ENCODE measurements at regions not wholly inside any gene's neighbourhood (a gene's known extent, or its start where the extent isn't known, plus 50 kb on each side); places are given as distances from the start of the nearest gene placed in this dataset.

GRCh38 chr11:32508780-32509179 lies 73.4 kb upstream of the WT1 start:
- H3K4me2 ChIP-seq (ENCODE audit: low read depth, low read length) = no peak overlapping the region
- no peak overlapping the region for H3K27ac ChIP-seq (ENCODE audit: low read length)
- H3K9ac ChIP-seq (ENCODE audit: low read length) = no peak overlapping the region
- no peaks in the 10 kb centered on the region for H3K27me3 ChIP-seq (replicated peaks; ENCODE audit: insufficient read depth, low read length)
- H3K79me2 ChIP-seq (ENCODE audit: low read length) = no peaks in the 10 kb centered on the region
- no peaks in the 10 kb centered on the region for H3F3A ChIP-seq (ENCODE audit: insufficient read depth, low read length)
- H3K9me2 ChIP-seq (replicated peaks; ENCODE audit: insufficient read depth, low read length) = no peaks in the 10 kb centered on the region
- H3K4me3 ChIP-seq (ENCODE audit: low read length) = no peak overlapping the region
- no peaks in the 10 kb centered on the region for H3K4me1 ChIP-seq (ENCODE audit: low read length)
- TF ChIP-seq EZH2phosphoT487 (IDR thresholded peaks at IDR 0.05; ENCODE audit: low read length) (no peak), CTCF (IDR thresholded peaks at IDR 0.05; ENCODE audit: low read length) (no peak), EZH2 (optimal IDR thresholded peaks at IDR 0.05; ENCODE audit: low read depth, low read length) (no peak)
- no peak for DNase-seq
- no peak overlapping the region for H2AFZ ChIP-seq (ENCODE audit: low read length)
- no peaks in the 10 kb centered on the region for H3K9me3 ChIP-seq (replicated peaks; ENCODE audit: insufficient read depth, low read length)
- no peaks in the 10 kb centered on the region for H3K36me3 ChIP-seq (replicated peaks; ENCODE audit: insufficient read depth, low read length)
- H4K20me1 ChIP-seq (ENCODE audit: insufficient read depth, low read length) = no peaks in the 10 kb centered on the region

- Histone ChIP-seq H3K36me3 (replicated peaks; ENCODE audit: insufficient read depth, low read length) (no peaks in the 10 kb centered on the region), H3K4me3 (ENCODE audit: low read length) (no peak overlapping the region), H3K9me3 (replicated peaks; ENCODE audit: insufficient read depth, low read length) (no peaks in the 10 kb centered on the region), H2AFZ (ENCODE audit: low read length) (no peak overlapping the region), H3K27me3 (replicated peaks; ENCODE audit: insufficient read depth, low read length) (no peaks in the 10 kb centered on the region), H3K79me2 (ENCODE audit: low read length) (no peaks in the 10 kb centered on the region), H3K4me1 (ENCODE audit: low read length) (no peaks in the 10 kb centered on the region), H3K4me2 (ENCODE audit: low read depth, low read length) (no peak overlapping the region), H3K27ac (ENCODE audit: low read length) (no peak overlapping the region), H4K20me1 (ENCODE audit: insufficient read depth, low read length) (no peaks in the 10 kb centered on the region), H3K9ac (ENCODE audit: low read length) (no peak overlapping the region), H3F3A (ENCODE audit: insufficient read depth, low read length) (no peaks in the 10 kb centered on the region), H3K9me2 (replicated peaks; ENCODE audit: insufficient read depth, low read length) (no peaks in the 10 kb centered on the region)
- DNase-seq = no peak
- TF ChIP-seq EZH2 (optimal IDR thresholded peaks at IDR 0.05; ENCODE audit: low read depth, low read length) (no peak), EZH2phosphoT487 (IDR thresholded peaks at IDR 0.05; ENCODE audit: low read length) (no peak), CTCF (IDR thresholded peaks at IDR 0.05; ENCODE audit: low read length) (no peak)
These were observed 64.7 kb upstream of the WT1 start for GRCh38 chr11:32500001-32500400.

DNA sequence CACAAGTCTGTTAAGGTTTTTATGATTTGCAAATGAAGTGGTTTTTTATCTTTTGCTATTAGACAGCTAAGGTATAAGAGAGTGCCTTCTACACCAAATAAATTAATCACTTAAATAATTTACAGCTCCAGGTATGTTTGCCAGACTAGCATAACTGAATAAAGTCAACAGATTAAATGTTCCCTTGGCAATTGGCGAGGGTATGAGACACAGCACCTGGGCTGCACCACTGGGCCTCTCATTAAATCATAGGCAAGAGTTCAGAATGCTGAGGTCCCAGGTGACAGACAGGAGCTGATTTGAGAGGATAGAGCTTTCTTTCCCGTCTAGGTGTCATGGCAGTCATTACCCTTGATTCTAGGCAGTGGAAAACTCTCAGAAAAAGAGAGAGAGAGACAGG lies 62.6 kb upstream of the WT1 start:
- no peaks in the 10 kb centered on the region for H3K79me2 ChIP-seq (ENCODE audit: low read length)
- H3K4me1 ChIP-seq (ENCODE audit: low read length) = no peaks in the 10 kb centered on the region
- no peaks in the 10 kb centered on the region for H3F3A ChIP-seq (ENCODE audit: insufficient read depth, low read length)
- no peaks in the 10 kb centered on the region for H3K27me3 ChIP-seq (replicated peaks; ENCODE audit: insufficient read depth, low read length)
- no peak overlapping the region for H3K4me3 ChIP-seq (ENCODE audit: low read length)
- no peak overlapping the region for H3K4me2 ChIP-seq (ENCODE audit: low read depth, low read length)
- no peaks in the 10 kb centered on the region for H3K36me3 ChIP-seq (replicated peaks; ENCODE audit: insufficient read depth, low read length)
- DNase-seq = no peak
- no peak overlapping the region for H3K27ac ChIP-seq (ENCODE audit: low read length)
- no peak overlapping the region for H3K9ac ChIP-seq (ENCODE audit: low read length)
- no peak overlapping the region for H2AFZ ChIP-seq (ENCODE audit: low read length)
- no peaks in the 10 kb centered on the region for H3K9me2 ChIP-seq (replicated peaks; ENCODE audit: insufficient read depth, low read length)
- TF ChIP-seq EZH2phosphoT487 (IDR thresholded peaks at IDR 0.05; ENCODE audit: low read length) (no peak), EZH2 (optimal IDR thresholded peaks at IDR 0.05; ENCODE audit: low read depth, low read length) (no peak), CTCF (IDR thresholded peaks at IDR 0.05; ENCODE audit: low read length) (no peak)
- no peaks in the 10 kb centered on the region for H4K20me1 ChIP-seq (ENCODE audit: insufficient read depth, low read length)
- no peaks in the 10 kb centered on the region for H3K9me3 ChIP-seq (replicated peaks; ENCODE audit: insufficient read depth, low read length)
